CD4-positive, alpha-beta T cell treated with Interleukin-2 at 100 ng/mL for 4 hours (primary cell): ENCODE measurements at regions not wholly inside any gene's neighbourhood (a gene's known extent, or its start where the extent isn't known, plus 50 kb on each side); places are given as distances from the start of the nearest gene placed in this dataset.

Experiments used
- DNase-seq: peaks from one replicate; pipeline ENCODE4 v3.0.0-alpha.2; 2020; ENCODE audit warnings: low spot score

GRCh38 chr7:114112806-114113205 lies 194.0 kb upstream of the PPP1R3A start:
- DNase-seq = no peak

- DNase-seq = no peak
Measured at GRCh38 chr7:114110666-114111065, 191.9 kb upstream of the PPP1R3A start.

- no peak for DNase-seq
Measured at GRCh38 chr7:114109721-114110120, 190.9 kb upstream of the PPP1R3A start.

- no peak for DNase-seq
Measured at GRCh38 chr7:114109304-114109703, 190.5 kb upstream of the PPP1R3A start.

GRCh38 chr7:114108510-114108909 lies 189.7 kb upstream of the PPP1R3A start:
- no peak for DNase-seq

GRCh38 chr7:114107522-114107921 lies 188.7 kb upstream of the PPP1R3A start:
- DNase-seq = no peak

GRCh38 chr7:114104035-114104434 lies 185.2 kb upstream of the PPP1R3A start:
- no peak for DNase-seq

GRCh38 chr7:114102996-114103395 lies 184.2 kb upstream of the PPP1R3A start:
- DNase-seq = no peak

- no peak for DNase-seq
Measured at GRCh38 chr7:114102131-114102530, 183.3 kb upstream of the PPP1R3A start.

- no peak for DNase-seq
Measured at GRCh38 chr7:114100810-114101209, 182.0 kb upstream of the PPP1R3A start.

- no peak for DNase-seq
Measured at GRCh38 chr7:114099337-114099736, 180.5 kb upstream of the PPP1R3A start.

- no peak for DNase-seq
Measured at GRCh38 chr7:114095885-114096284, 177.1 kb upstream of the PPP1R3A start.

- no peak for DNase-seq
Measured at GRCh38 chr7:114088470-114088940, 169.7 kb upstream of the PPP1R3A start.

GRCh38 chr7:114087653-114088469 lies 169.1 kb upstream of the PPP1R3A start:
- DNase-seq = no peak

GRCh38 chr7:114086914-114087652 lies 168.3 kb upstream of the PPP1R3A start:
- DNase-seq = no peak

GRCh38 chr7:114086537-114086913 lies 167.7 kb upstream of the PPP1R3A start:
- DNase-seq = no peak

GRCh38 chr7:114085592-114086501 lies 167.0 kb upstream of the PPP1R3A start:
- DNase-seq = peak; percentile 23

GRCh38 chr7:114085313-114085591 lies 166.4 kb upstream of the PPP1R3A start:
- no peak for DNase-seq

- DNase-seq = no peak
Measured at GRCh38 chr7:114084472-114085312, 165.9 kb upstream of the PPP1R3A start.

- DNase-seq = no peak
Measured at GRCh38 chr7:114084002-114084471, 165.2 kb upstream of the PPP1R3A start.
